NCI-H2029 treated with DMSO at 0.1 percent for 48 hours (cell line): ENCODE measurements at regions not wholly inside any gene's neighbourhood (a gene's known extent, or its start where the extent isn't known, plus 50 kb on each side); places are given as distances from the start of the nearest gene placed in this dataset.

Experiments
- DNase-seq: peaks from one replicate; lab custom pipeline; 2025; lab: John Stamatoyannopoulos, UW

- no peak for DNase-seq
Measured at GRCh38 chr15:62440362-62441105, 275.4 kb upstream of the C2CD4B start.

DNA sequence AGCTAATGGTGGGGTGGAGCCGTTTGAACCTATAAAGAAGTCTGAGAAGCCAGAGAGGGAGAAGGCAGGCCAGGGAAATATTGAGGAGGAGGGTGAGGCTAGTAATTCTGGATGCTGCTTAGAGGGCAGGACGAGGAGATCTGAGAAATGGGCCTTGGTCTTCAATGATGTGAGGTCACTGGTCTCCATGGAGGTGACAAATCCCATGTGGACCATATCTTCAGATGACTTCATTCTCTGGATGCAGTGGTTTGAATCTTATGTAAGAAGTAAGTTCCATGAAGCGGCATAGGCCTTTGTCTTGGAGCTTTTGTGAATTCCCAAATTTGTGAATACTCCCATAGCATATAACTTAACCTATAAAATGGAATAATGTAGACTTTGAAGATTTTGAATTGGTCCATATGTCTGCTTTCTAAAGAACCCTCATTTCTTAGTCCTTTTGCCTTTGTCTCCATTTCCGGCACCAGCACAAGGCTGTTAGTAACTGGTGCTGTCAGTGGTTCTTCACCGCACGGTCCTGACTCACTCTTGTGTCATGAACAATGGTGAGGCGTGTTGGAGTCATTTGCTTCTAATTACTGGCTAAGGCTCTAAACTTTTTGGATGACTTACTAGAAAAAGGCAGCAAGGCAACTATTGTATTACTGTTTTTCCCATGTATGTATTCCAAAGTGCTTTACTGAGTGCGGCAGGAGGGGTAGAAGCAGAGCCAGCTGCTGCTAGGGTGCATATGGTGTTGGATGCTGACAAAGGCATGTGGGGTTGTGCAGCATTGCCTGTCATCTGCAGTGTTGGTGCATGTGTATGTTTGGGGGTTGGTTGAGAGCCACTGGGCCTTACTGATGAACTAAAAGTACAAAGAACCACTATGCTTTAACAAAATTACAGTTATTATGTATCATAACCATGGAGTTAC is 279.3 kb upstream of the C2CD4B start:
- DNase-seq, result no peak

- DNase-seq, result no peak
Measured at GRCh38 chr15:62445244-62445643, 280.2 kb upstream of the C2CD4B start.

- no peak for DNase-seq
Measured at GRCh38 chr15:62446984-62447383, 281.9 kb upstream of the C2CD4B start.

GRCh38 chr15:62447742-62448141 is 282.7 kb upstream of the C2CD4B start:
- no peak for DNase-seq

- DNase-seq, result no peak
Measured at GRCh38 chr15:62449638-62450037, 284.6 kb upstream of the C2CD4B start.

DNA sequence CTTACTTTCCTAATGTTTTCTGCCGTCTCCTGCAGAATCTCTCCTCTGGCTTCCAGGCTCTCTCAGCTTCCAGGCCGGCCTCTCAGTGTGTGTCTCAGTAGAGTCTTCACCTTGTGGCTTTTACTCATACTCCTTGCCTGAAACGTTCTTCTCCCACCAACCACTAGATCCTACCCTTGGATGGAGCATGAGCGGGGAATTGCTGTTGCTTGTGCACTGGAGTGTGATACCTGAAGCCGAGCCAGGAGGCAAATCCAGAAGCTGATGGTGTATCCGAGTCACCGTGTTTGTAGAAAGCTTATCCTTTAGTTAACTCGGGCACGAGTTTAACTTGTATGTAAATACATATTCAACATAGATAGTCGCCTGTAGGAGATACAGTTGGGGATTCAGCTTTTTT is 285.0 kb upstream of the C2CD4B start:
- DNase-seq, result no peak

DNA sequence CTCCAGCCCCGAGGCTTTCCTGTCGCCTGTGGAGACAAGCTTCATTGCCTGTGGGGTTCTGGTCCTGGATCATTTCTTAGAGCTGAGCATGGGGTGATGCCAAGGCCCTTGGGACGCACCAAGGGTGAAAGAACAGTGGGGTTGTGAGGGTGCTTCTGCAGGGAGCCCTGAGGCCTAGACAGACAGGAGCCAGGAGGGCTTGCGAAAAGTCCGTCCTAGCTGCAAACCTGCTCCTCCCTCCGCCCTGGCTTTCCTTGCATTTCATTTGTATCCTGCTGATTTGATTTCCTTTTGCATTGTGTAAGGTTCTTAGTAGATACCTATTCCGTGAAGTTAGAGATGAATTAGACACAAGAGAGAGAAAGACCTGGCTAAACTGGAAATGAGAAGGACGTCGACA is 286.9 kb upstream of the C2CD4B start:
- DNase-seq, result no peak

DNA sequence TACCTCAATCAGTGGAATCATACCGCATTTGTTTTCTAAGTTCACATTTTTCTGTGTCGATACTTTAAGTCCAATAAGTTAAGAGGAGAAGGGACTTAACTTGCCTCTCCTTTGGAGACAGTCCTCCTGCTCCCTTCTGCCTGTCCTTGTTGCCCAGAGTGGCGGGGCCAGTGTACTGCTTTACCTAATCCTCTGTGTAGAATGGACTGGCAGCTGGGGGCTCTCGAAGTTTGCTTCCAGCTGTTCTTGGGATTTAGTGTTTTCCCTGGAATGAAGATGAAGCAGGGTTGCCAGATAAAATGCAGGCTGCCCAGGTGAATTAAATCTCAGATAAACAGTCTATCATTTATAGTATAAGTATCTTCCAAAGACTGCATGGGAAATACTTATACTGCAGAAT is 287.6 kb upstream of the C2CD4B start:
- DNase-seq, result no peak

DNA sequence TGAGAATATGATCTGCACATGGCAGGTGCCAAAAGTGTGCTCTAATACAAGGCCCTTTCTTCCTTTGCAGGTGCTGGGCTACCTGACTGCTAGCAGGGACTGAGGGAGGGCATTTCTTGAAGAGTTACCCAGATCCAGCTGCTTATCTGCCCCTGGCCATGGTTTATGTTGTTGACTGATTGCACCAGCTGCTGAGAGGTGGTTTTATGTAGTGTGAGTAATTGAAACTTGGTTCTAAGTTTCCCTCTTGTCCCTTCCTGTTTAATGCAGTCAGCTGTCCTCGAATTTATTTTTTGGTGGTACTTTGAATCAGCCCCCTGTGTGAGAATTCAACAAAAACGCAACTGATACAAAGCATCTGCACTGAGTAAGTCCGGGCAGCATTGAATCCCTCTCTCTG is 288.3 kb upstream of the C2CD4B start:
- DNase-seq, result no peak

DNA sequence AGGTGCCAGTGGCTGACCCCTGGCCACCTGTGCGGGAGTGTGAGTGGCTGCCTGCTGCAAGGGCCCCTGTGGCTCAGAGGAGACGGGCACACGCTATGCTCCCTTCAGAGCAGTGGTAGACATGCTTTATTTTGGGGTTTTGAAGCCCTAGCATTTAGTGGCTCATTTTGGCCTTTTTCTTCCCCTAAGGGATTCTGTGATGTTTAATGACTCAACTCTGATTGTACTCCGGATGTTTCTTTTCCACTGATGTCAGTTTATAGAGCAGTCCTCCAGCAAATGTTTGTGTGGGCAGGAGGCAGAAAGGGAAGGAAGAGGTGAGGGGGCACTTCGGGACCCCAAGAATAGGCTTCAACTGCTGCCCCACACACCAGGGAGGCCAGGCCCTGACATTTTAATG is 288.9 kb upstream of the C2CD4B start:
- no peak for DNase-seq

DNA sequence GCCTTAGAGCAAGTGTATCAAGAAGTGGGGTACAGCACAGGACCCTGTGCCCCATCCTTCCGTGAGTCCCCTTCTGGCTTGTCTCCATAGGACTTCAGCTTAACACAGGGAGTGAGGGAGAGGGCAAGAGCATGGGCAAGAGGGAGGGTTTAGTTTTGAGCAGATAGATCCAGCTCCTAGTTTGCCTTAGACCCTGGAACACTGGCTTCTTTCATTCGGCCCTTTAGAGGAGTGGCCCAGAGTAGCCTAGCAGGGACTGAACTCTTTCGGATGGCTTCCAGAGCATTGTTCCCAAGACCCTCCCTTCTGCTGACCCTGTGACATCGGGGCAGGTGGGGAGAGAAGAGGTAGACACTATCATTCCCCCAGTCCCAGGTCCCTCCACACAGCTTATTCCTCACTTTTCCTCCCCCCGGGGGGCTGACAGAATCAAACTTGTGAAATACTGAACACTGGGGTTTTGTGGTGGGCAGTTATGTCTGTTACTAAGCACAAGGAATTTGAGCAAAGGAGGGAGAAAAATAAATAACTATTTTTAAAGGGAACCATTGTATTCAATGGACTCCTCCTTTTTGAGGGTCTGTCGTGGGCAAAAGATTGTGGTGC is 289.6 kb upstream of the C2CD4B start:
- no peak for DNase-seq

- peak; percentile 29 for DNase-seq
Measured at GRCh38 chr15:62455441-62455921, 290.4 kb upstream of the C2CD4B start.

- no peak for DNase-seq
Measured at GRCh38 chr15:62456011-62456920, 291.2 kb upstream of the C2CD4B start.

GRCh38 chr15:62457100-62457499 is 292.0 kb upstream of the C2CD4B start:
- no peak for DNase-seq

- no peak for DNase-seq
Measured at GRCh38 chr15:62459875-62460274, 294.8 kb upstream of the C2CD4B start.

- no peak for DNase-seq
Measured at GRCh38 chr15:62462268-62462667, 297.2 kb upstream of the C2CD4B start.

DNA sequence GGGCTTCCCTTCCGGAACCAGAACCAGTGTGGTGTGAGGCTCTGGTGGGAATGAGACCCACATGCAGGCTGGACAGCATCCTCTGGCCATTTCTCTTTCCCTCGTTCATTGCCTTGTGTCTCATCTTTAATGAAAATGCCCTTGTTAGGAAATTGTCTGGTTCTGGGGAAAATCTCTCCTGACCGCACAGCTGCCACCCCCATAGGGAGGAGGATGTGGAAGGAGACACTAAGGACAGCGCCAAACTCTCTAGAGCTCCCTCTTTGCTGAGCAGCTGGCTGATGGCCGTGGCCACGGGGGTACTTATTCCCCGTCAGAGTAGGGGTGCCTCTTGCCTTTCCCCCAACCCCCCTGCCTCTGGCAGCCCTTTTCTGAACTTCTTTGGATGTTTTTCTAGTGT is 297.6 kb upstream of the C2CD4B start:
- no peak for DNase-seq

DNA sequence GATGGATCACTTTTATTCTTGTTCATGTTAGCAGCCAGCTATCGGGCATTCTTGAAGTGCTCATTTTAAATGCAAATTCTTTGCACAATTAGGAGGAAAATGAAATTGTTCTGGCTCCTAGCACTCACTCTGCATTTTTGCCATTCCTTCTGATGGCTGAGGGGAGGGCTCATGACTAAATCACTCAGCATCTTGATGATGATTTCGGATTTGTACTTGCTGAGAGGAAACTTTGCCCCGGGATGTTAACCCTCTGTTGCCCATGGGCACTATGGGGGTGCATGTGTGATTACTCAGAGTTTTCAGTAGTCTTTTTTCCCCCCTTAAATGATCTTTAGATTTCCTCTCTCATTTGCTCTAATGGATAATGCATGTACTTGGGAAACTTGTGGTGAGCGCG is 299.6 kb upstream of the C2CD4B start:
- no peak for DNase-seq

- no peak for DNase-seq
Measured at GRCh38 chr15:62465173-62465572, 300.1 kb upstream of the C2CD4B start.

GRCh38 chr15:62469478-62469873 is 304.4 kb upstream of the C2CD4B start:
- DNase-seq, result no peak
